WTC11 (cell line): ENCODE measurements at regions not wholly inside any gene's neighbourhood (a gene's known extent, or its start where the extent isn't known, plus 50 kb on each side); places are given as distances from the start of the nearest gene placed in this dataset.

ENCODE experiments used
- ATF1 ChIP-seq: sonication (generic); formaldehyde crosslinking; IDR thresholded peaks from 2 replicates; pipeline ENCODE4 v1.8.1; 2023; ENCODE audit warnings: mild to moderate bottlenecking, moderate library complexity, missing genetic modification reagents
- CBFB ChIP-seq: sonication (generic); formaldehyde crosslinking; IDR thresholded peaks from 2 replicates; pipeline ENCODE4 v1.8.1; 2022; ENCODE audit warnings: mild to moderate bottlenecking, low read depth, missing genetic modification reagents
- FOXJ3 ChIP-seq: sonication (generic); formaldehyde crosslinking; IDR thresholded peaks from 2 replicates; pipeline ENCODE4 v1.9.0; 2021; ENCODE audit warnings: missing genetic modification reagents, mild to moderate bottlenecking, borderline replicate concordance
- FOXK1 ChIP-seq: sonication (generic); formaldehyde crosslinking; IDR thresholded peaks from 2 replicates; pipeline ENCODE4 v1.8.0; 2022; ENCODE audit warnings: mild to moderate bottlenecking, moderate library complexity, missing genetic modification reagents
- PRRX2 ChIP-seq: fragments of 250-450 bp; sonication (Bioruptor Pico); IDR thresholded peaks from 2 replicates; pipeline ENCODE4 v1.8.0; 2021; ENCODE audit warnings: mild to moderate bottlenecking
- TEAD4 ChIP-seq: sonication (generic); formaldehyde crosslinking; IDR thresholded peaks from 2 replicates; pipeline ENCODE4 v1.8.0; 2022; ENCODE audit warnings: mild to moderate bottlenecking, missing genetic modification reagents
- TF ChIP-seq, protein P1 (sequence below): fragments of 200-600 bp; IDR thresholded peaks from 2 replicates; pipeline ENCODE4 v1.8.0; 2022; ENCODE audit warnings: antibody characterized with exemption
- TF ChIP-seq, protein P2 (sequence below): sonication (generic); formaldehyde crosslinking; IDR thresholded peaks from 2 replicates; pipeline ENCODE4 v1.8.1; 2022; ENCODE audit warnings: low read depth, mild to moderate bottlenecking, moderate library complexity, missing genetic modification reagents, borderline replicate concordance
- TF ChIP-seq, protein P3 (sequence below): sonication (generic); formaldehyde crosslinking; conservative IDR thresholded peaks from 2 replicates; pipeline ENCODE4 v1.8.1; 2022; ENCODE audit warnings: mild to moderate bottlenecking, missing genetic modification reagents
- TF ChIP-seq, protein P4 (sequence below): fragments of 250-450 bp; sonication (Bioruptor Pico); IDR thresholded peaks from 2 replicates; pipeline ENCODE4 v1.9.0; 2021; ENCODE audit warnings: moderate library complexity, mild to moderate bottlenecking, inconsistent platforms, borderline replicate concordance
- TF ChIP-seq, protein P5 (sequence below): sonication (generic); formaldehyde crosslinking; IDR thresholded peaks from 2 replicates; pipeline ENCODE4 v1.8.1; 2023; ENCODE audit warnings: mild to moderate bottlenecking, missing genetic modification reagents, moderate library complexity

DNA sequence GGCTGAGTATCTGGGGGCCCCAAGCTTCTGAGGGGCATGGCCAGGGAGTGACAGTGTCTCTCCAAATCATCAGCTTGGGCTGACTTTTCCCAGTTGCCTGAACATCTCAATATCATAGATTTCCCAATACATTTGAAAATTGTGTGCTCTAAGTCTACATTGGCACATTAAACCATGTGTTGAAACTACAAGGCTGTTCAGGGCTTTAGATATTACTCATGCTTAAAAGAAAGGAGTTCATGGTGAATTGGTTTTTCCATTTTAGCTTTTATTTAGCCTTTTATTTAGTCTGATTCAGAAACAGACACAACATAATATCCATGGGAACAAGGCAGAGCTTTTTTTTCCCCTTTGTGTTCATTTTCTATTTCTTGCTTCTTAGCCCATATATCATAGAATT, 49.9 kb upstream of the GALR1 start (continued):
- TF ChIP-seq, protein P1, sequence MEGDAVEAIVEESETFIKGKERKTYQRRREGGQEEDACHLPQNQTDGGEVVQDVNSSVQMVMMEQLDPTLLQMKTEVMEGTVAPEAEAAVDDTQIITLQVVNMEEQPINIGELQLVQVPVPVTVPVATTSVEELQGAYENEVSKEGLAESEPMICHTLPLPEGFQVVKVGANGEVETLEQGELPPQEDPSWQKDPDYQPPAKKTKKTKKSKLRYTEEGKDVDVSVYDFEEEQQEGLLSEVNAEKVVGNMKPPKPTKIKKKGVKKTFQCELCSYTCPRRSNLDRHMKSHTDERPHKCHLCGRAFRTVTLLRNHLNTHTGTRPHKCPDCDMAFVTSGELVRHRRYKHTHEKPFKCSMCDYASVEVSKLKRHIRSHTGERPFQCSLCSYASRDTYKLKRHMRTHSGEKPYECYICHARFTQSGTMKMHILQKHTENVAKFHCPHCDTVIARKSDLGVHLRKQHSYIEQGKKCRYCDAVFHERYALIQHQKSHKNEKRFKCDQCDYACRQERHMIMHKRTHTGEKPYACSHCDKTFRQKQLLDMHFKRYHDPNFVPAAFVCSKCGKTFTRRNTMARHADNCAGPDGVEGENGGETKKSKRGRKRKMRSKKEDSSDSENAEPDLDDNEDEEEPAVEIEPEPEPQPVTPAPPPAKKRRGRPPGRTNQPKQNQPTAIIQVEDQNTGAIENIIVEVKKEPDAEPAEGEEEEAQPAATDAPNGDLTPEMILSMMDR: no peak
- TF ChIP-seq, protein P2, sequence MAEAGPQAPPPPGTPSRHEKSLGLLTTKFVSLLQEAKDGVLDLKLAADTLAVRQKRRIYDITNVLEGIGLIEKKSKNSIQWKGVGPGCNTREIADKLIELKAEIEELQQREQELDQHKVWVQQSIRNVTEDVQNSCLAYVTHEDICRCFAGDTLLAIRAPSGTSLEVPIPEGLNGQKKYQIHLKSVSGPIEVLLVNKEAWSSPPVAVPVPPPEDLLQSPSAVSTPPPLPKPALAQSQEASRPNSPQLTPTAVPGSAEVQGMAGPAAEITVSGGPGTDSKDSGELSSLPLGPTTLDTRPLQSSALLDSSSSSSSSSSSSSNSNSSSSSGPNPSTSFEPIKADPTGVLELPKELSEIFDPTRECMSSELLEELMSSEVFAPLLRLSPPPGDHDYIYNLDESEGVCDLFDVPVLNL (CRISPR knock-in tag): no peak
- TF ChIP-seq TEAD4 (CRISPR knock-in tag) (no peak), FOXJ3 (CRISPR knock-in tag) (no peak), FOXK1 (no peak), CBFB (CRISPR knock-in tag) (no peak), PRRX2 (CRISPR knock-in tag) (no peak), ATF1 (CRISPR knock-in tag) (no peak)
- TF ChIP-seq, protein P3, sequence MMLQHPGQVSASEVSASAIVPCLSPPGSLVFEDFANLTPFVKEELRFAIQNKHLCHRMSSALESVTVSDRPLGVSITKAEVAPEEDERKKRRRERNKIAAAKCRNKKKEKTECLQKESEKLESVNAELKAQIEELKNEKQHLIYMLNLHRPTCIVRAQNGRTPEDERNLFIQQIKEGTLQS (CRISPR knock-in tag): no peak
- TF ChIP-seq, protein P4, sequence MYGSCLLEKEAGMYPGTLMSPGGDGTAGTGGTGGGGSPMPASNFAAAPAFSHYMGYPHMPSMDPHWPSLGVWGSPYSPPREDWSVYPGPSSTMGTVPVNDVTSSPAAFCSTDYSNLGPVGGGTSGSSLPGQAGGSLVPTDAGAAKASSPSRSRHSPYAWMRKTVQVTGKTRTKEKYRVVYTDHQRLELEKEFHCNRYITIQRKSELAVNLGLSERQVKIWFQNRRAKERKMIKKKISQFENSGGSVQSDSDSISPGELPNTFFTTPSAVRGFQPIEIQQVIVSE (CRISPR knock-in tag): no peak
- TF ChIP-seq, protein P5, sequence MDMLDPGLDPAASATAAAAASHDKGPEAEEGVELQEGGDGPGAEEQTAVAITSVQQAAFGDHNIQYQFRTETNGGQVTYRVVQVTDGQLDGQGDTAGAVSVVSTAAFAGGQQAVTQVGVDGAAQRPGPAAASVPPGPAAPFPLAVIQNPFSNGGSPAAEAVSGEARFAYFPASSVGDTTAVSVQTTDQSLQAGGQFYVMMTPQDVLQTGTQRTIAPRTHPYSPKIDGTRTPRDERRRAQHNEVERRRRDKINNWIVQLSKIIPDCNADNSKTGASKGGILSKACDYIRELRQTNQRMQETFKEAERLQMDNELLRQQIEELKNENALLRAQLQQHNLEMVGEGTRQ (CRISPR knock-in tag): no peak
